ENCODE measurements at regions not wholly inside any gene's neighbourhood (a gene's known extent, or its start where the extent isn't known, plus 50 kb on each side); places are given as distances from the start of the nearest gene placed in this dataset.

DNA sequence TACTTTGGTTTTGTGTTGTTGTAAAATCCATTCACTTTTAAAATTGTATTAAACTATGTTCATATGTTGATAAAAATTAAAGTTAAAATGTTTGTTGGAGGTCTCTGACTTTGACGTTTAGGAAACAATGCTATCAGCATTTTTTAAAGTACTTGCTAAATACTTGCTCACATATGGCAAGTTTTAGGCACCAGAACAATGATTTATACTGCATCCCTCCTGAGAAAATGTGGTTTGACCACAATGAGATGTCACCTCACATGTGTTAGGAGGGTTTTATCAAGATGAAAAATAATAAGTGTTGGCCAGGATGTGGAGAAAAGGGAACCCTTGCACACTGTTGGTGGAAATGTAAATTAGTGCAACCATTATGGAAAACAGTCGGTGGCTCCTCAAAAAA is 180.8 kb downstream of the HSD17B3 start:
- 12 to 34% (median 21%) methylated on average over 2 of the region's 2 CpGs for WGBS, 5 donors
- TF ChIP-seq POLR2A (IDR thresholded peaks at IDR 0.05) (no peak), POLR2AphosphoS5 (IDR thresholded peaks at IDR 0.05) (no peak)
- TF ChIP-seq, protein P1, sequence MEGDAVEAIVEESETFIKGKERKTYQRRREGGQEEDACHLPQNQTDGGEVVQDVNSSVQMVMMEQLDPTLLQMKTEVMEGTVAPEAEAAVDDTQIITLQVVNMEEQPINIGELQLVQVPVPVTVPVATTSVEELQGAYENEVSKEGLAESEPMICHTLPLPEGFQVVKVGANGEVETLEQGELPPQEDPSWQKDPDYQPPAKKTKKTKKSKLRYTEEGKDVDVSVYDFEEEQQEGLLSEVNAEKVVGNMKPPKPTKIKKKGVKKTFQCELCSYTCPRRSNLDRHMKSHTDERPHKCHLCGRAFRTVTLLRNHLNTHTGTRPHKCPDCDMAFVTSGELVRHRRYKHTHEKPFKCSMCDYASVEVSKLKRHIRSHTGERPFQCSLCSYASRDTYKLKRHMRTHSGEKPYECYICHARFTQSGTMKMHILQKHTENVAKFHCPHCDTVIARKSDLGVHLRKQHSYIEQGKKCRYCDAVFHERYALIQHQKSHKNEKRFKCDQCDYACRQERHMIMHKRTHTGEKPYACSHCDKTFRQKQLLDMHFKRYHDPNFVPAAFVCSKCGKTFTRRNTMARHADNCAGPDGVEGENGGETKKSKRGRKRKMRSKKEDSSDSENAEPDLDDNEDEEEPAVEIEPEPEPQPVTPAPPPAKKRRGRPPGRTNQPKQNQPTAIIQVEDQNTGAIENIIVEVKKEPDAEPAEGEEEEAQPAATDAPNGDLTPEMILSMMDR (IDR thresholded peaks at IDR 0.05 in 8 of 11, conservative IDR thresholded peaks at IDR 0.05 in 3 of 11): no peak
- DNase-seq: no peak
- H3K4me1 ChIP-seq: peaks cover 0 to 22% (median 8%) of the 10 kb centered on the region in 6 donors
- no peaks in the 10 kb centered on the region for H3K27me3 ChIP-seq (replicated peaks in 1 of 7)
- H3K36me3 ChIP-seq: no peaks in the 10 kb centered on the region
- H3K4me3 ChIP-seq: no peak overlapping the region
- intact Hi-C loops (cut with DNase I; ENCODE audit: low total_unique reads): no loop called here
- H3K27ac ChIP-seq: no peak overlapping the region
- peaks cover 0 to 18% (median 4%) of the 10 kb centered on the region in 8 donors for H3K9me3 ChIP-seq

DNA sequence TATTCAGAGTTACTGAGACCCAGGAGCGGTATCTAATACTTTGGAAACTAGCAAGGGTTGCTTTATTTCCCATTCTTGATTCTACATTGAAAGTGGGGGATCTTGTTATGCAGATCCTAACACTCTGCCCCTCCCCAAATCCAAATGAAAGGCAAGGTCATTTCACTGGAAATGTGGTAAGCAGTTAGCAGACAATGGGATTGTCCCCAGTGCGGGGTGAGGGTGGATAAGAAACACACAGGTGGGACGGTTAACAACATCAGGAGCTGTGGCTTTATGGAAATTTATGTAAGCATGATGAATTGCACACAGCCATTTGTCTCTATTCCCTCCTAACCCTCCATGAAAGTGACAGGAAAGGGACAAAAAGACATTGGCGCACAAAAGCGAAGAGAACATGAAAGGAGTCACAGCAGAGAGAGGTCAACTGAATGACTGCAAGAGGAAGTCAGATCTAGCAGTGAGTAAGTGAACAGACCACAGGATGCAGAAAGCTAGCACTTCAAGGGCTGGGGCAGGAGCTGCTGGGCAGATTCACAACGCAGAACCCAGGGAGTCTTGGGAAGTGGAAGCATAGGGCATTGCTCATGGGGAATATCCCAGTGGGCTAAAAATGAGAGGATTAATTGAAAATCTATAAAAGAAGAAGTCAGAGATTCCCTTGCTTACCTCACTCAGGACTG is 184.4 kb downstream of the HSD17B3 start:
- DNase-seq: no peak
- H3K36me3 ChIP-seq: no peaks in the 10 kb centered on the region
- peak overlapping the region in 1 of 8 donors; percentile 17 for H3K27ac ChIP-seq
- H3K9me3 ChIP-seq: peaks cover 0 to 18% (median 4%) of the 10 kb centered on the region in 8 donors
- no peak overlapping the region for H3K4me3 ChIP-seq
- peaks cover 0 to 26% (median 9%) of the 10 kb centered on the region in 6 donors for H3K4me1 ChIP-seq
- intact Hi-C loops (cut with DNase I; ENCODE audit: low total_unique reads): no loop called here
- H3K27me3 ChIP-seq (replicated peaks in 1 of 7): no peaks in the 10 kb centered on the region
- 52 to 79% (median 60%) methylated on average over 6 of the region's 6 CpGs for WGBS, 5 donors
- TF ChIP-seq POLR2AphosphoS5 (IDR thresholded peaks at IDR 0.05): no peak
- no peak for TF ChIP-seq POLR2A (IDR thresholded peaks at IDR 0.05)
- TF ChIP-seq, protein P1 (IDR thresholded peaks at IDR 0.05 in 8 of 11, conservative IDR thresholded peaks at IDR 0.05 in 3 of 11): no peak

DNA sequence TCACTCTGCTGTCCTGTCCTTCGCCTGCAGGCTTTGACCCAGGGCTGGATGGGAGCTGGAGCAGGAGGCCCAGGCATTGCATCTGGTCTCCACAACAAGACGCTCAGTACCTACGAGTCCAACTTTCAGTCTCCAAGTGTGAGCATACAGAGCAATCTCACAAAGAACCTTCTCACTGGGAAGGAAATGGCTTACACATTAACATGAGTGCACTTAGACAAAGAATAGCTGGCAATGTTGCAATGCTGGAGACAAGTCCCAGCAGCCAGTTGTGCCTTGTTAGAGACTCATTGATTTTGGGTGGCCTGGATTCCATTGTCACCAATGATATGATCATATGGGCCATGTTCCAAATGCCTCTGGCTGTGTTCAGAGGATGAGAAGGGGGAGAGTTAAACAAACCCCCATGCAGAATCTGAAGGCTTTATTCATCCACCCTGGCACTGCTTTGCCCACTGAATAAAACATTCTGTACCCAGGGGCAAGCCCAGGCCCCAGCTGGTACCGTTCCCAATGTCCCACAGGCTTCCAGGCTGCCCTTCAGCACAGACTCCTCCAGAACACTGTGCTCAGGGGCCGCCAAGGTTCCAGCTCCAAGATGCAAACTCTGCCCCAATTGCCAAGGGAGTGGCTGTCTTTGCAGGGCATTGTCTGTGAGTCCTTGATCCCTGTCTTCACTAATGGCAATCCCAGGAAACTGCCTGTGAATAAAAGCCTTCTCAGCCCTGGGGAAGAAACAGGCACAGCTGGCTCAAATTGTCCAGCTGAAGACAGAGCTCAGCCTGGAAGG is 185.5 kb downstream of the HSD17B3 start:
- H3K4me1 ChIP-seq: peaks cover 0 to 26% (median 9%) of the 10 kb centered on the region in 6 donors
- intact Hi-C loops (cut with DNase I; ENCODE audit: low total_unique reads): no loop called here
- DNase-seq: no peak
- no peaks in the 10 kb centered on the region for H3K36me3 ChIP-seq
- no peak overlapping the region for H3K4me3 ChIP-seq
- 67 to 88% (median 68%) methylated on average over 4 to 5 of the region's 5 CpGs for WGBS, 5 donors
- no peaks in the 10 kb centered on the region for H3K27me3 ChIP-seq (replicated peaks in 1 of 7)
- TF ChIP-seq POLR2AphosphoS5 (IDR thresholded peaks at IDR 0.05): no peak
- TF ChIP-seq, protein P1 (IDR thresholded peaks at IDR 0.05 in 8 of 11, conservative IDR thresholded peaks at IDR 0.05 in 3 of 11): no peak
- no peak for TF ChIP-seq POLR2A (IDR thresholded peaks at IDR 0.05)
- H3K27ac ChIP-seq: no peak overlapping the region
- peaks cover 0 to 18% (median 4%) of the 10 kb centered on the region in 8 donors for H3K9me3 ChIP-seq

DNA sequence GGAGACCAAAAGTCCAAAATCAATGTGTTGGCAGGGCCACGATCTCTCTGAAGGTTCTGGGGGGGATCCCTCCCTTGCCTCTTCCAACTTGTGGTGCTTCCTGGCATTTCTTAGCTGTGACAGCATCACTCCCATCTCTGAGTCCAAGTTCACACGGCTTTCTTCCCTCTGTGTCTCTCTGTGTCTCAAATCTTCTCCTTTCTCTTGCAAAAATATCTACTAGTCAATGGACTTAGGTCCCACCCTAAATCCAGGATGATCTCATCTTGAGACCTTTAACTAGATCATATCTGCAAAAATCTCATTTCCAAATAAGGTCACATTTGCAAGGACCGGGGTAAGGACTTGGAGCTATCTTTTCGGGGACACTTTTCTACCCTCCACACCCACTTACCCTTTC is 186.1 kb downstream of the HSD17B3 start:
- Histone ChIP-seq H3K9me3 (peaks cover 0 to 18% (median 4%) of the 10 kb centered on the region in 8 donors), H3K4me3 (no peak overlapping the region), H3K27me3 (replicated peaks in 1 of 7) (no peaks in the 10 kb centered on the region), H3K27ac (no peak overlapping the region), H3K4me1 (peaks cover 0 to 26% (median 9%) of the 10 kb centered on the region in 6 donors), H3K36me3 (no peaks in the 10 kb centered on the region)
- intact Hi-C loops (cut with DNase I; ENCODE audit: low total_unique reads): no loop called here
- WGBS, 5 donors: 66 to 90% (median 72%) methylated on average over 4 of the region's 4 CpGs
- DNase-seq: no peak
- TF ChIP-seq, protein P1 (IDR thresholded peaks at IDR 0.05 in 8 of 11, conservative IDR thresholded peaks at IDR 0.05 in 3 of 11): no peak
- TF ChIP-seq POLR2AphosphoS5 (IDR thresholded peaks at IDR 0.05) (no peak), POLR2A (IDR thresholded peaks at IDR 0.05) (no peak)

Measured in spleen (tissue), 11 donors.